Skin epidermis (tissue), 12 donors: ENCODE measurements at regions not wholly inside any gene's neighbourhood (a gene's known extent, or its start where the extent isn't known, plus 50 kb on each side); places are given as distances from the start of the nearest gene placed in this dataset.
A peak's percentile ranks its signal among the peaks of the same experiment; 100 is the strongest.

Experiments
- H3K27ac ChIP-seq, 21 experiments: fragments of 200-600 bp; sonication (generic) in 11 of 21; one replicate each; pipeline ENCODE4 v1.5.0; 2020; ENCODE audit warnings: mild to moderate bottlenecking in 3 of 21, inconsistent platforms in 2 of 21, moderate library complexity in 2 of 21
- H3K4me3 ChIP-seq, 7 experiments: fragments of 200-600 bp; sonication (generic) in 2 of 7; one replicate each; pipeline ENCODE4 v1.5.0; 2020; ENCODE audit warnings: inconsistent platforms in 2 of 7, mild to moderate bottlenecking in 2 of 7, moderate library complexity in 1 of 7

DNA sequence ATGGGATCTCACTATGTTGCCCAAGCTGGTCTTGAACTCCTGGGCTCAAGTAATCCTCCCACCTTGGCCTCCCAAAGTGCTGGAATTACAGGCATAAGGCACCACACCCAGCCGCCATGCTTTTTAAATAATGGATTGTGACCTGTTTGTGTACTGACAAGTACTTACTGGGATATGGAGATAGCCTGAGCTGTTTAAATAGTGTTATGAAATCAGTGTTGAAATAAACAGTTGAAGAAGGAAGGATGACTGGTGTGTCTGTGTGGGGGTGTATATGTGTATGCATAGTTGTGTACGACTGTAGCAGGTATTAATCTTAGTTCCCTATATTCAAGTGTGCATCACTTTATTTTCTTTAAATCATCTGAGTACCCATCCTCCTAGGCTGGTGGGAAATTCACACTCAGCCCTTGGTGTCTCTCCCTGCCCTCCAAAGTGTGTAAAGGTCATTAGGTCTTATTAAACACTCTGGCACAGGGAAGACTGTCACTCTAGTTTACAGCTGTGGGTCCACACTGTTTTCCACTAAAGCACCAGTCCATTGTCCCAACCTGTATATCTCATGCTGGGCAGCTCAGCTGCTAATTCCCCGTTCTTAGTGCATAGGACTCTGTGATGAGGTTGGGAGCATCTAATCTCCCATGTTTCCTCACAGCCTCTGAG, 91.0 kb downstream of the SNX18 start:
- Histone ChIP-seq H3K27ac (no peak overlapping the region), H3K4me3 (no peak overlapping the region)

DNA sequence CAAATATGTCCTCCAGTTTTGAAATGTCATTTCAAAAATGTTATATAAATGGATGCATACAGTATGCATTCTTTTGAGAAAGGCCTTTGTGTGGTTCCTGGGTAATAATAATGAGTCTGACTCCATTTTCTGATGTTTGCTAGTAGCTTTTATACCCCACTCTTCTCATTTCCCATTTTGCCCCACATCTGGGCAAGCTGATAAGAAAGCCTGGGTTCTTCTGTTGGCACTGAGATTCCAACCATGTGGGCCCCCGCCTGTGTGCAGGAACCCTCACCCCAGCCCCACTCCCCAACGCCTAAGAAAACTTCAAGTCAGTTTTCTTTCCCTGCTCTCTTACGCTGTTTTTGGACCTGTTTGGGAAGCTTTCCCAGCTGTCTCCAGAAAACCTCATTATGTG, 89.4 kb downstream of the SNX18 start:
- Histone ChIP-seq H3K27ac (no peak overlapping the region), H3K4me3 (no peak overlapping the region)

- H3K4me3 ChIP-seq: no peak overlapping the region
- no peak overlapping the region for H3K27ac ChIP-seq
Measured at GRCh38 chr5:54603372-54603771, 85.8 kb downstream of the SNX18 start.

- Histone ChIP-seq H3K27ac (peak overlapping the region in 5 of 21 experiments; percentile 13 to 36 (median 34)), H3K4me3 (no peak overlapping the region)
Measured at GRCh38 chr5:54602475-54602874, 84.9 kb downstream of the SNX18 start.

DNA sequence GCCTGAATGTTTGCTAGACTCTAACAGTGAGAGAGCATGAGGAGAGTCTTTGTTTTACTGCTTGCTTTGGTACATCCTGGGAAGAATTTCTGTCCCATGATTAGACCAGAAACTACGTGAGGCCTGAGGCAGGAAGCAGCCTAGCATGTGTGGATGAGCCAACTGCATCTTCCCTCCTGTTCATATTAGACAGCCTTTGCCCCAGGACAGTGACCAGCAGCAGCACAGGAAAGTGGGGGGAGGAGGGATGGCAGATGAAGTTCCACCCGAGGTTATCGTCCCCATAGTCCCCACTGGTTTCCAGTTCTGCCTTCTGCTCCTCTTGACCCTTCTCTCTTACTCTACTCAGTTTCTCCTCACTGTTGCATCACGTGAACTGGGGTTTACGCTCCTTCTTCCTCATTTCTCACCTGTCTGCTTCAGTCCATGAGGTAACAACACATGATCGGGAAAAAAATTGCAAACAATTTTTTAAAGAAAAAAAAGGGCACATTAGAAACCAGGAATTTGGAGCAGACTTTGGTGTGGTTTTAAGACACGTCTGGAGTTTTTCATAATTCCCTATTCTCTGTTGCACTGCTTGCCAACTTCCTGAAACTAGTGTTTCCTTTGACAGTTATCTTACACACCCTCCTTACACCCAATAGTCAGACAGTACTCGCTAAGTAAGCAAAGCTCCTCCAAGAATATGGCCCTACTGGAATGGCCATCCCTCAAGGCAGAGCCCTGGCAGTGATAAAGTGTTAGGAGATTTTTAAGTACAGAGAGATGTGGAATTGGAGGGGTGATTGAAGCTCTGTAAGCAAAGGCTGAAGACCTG, 84.1 kb downstream of the SNX18 start:
- no peak overlapping the region for H3K4me3 ChIP-seq

More for the DNA sequence above, 84.1 kb downstream of the SNX18 start:
- peak overlapping the region in 12 of 21 experiments; percentile 13 to 64 (median 28) for H3K27ac ChIP-seq
